ENCODE measurements at regions not wholly inside any gene's neighbourhood (a gene's known extent, or its start where the extent isn't known, plus 50 kb on each side); places are given as distances from the start of the nearest gene placed in this dataset.

DNA sequence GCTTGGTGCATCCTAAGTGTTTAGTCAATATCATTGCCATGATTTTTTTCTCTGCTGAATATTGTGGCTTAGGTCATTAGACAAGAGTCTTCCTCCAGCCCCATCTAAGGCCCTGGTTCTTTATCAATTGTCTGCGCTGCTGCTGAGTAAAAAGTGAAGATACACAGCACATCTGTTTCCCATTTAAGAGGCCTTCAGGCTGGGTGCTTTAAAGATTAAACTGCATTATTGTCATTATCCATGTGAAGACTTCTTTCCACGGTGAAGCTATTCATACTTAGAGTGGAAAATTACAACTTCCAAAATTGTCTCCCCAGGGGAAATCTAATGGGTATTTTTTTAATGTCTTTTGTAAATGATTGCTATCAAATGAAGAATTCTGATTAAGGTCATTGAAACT, 719.8 kb upstream of the LRRC4C start:
- DNase-seq (ENCODE audit: low read depth) = no peak

DNA sequence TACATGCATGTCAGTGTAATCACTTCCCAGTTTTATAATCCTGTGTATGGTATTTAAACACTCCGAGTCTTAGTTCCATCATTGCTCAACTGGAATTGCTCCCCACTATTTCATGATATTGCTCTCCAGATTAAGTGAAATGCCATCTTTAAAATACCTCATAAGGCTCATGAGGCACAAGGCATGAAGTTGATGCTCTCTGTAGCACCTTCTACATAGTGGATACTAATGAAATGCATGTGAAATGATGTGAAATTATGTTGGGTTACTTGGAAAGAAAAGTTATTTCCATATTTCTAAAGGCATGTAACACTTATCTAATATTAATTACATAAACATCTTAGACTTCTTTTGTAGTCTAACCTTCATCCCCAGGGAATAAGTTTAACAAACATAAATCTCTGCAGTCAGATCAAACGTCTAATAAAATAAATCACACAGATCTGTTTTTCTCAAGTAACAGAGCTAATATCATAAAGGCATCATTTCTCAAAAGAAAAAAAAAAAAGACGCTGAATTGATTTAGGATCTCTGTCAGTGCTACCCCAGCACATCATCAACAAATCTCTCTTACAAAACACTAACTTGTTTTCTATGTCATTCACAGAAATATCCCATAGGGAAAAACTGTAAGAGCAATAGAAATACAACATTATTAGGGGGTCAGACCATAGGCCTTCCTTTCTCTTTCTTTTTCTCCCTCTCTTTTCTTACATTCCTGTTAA, 736.0 kb upstream of the LRRC4C start:
- DNase-seq (ENCODE audit: low read depth) = no peak

DNA sequence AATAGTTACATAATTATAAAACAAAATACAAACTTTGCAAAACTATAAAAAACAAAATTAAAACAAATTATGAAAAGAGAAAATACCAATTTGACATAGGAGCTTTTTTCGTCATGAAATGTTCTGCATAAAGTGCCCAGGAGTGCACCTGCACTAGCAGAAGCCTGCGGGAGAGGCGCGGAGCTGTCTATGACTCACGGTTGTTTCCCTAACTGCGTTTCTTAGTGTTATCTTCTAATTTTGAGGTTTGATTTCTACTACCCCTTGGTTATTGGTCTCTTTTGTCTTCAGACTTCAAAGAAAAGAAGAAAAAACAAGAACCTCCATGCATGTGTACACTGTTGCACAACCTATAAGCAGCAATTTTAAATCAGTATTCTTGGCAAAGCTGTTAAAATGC, 740.9 kb upstream of the LRRC4C start:
- no peak for DNase-seq (ENCODE audit: low read depth)

DNA sequence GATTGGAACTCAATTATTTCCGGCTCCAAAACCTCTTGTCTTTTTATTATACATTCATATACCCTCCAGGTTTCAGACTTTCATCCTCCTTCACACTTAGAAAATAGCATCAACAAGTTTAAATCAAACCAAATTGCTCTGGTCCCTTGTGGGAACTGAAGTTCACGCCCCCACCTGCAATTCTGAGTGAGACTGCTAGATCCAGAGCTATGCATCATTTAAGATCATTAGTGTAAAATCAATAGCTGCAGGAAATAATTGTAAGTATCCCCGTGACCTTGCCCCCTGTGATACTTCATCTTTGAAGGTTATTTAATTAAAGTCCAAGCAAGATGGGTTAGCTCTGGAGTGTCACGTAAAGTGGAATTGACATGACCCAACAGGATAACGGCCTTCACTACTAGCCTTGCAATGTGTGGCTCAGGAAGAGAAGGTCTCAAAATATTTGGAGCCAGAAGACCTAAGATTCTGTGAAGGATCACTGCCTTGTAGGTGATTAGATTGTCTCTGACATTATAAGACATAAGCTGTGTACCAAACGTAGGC, 742.2 kb upstream of the LRRC4C start:
- no peak for DNase-seq (ENCODE audit: low read depth)

DNA sequence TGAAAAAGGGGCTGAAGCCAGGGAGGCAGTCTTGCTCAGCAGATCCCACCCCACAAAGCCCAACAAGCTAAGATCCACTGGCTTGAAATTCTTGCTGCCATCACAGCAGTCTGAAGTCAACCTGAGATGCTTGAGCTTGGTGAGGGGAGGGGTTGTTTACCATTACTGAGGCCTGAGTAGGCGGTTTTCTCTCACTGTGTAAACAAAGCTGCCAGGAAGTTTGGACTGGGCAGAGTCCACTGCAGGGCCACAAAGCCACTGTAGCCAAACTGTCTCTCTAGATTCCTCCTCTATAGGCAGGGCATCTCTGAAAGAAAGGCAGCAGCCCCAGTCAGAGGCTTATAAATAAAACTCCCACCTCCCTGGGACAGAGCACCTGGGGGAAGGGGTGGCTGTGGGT, 746.1 kb upstream of the LRRC4C start:
- DNase-seq (ENCODE audit: low read depth) = no peak

DNA sequence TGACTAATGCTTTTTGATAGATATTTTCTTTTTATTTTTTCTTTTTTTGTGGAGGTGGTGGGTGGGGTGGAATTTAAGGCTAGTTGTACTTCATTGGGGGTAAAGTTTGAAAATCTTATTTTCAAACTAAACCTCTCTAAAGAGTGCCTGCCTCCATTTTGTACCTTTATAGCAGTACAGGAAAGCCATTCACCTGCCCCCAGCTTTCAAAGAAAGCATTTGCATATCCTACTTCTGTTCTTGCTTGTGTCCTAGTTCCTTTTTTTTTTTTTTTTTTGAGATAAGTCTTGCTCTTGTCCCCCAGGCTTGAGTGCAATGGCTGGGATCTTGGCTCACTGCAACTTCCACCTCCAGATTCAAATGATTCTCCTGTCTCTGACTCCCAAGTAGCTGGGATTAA, 766.2 kb upstream of the LRRC4C start:
- no peak for DNase-seq (ENCODE audit: low read depth)

DNA sequence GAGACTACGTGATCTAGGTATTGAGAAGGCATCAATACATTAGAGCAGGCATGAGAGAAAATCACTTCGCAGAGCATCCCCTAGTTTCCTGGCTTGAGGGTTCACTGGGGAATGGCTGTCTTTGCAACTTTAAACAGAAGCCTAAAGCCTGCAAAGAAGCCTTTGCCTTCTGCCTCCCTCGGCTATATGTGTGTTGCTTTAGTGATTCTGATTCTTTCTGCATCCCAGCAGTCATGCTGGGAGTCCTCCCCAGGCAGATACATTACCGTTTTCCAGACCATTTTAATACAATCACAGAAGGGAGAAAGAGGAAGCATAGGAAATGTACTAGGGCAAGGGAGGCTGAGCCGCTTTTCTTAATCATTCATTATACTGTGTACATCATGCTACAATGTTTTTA, 773.2 kb upstream of the LRRC4C start:
- no peak for DNase-seq (ENCODE audit: low read depth)

DNA sequence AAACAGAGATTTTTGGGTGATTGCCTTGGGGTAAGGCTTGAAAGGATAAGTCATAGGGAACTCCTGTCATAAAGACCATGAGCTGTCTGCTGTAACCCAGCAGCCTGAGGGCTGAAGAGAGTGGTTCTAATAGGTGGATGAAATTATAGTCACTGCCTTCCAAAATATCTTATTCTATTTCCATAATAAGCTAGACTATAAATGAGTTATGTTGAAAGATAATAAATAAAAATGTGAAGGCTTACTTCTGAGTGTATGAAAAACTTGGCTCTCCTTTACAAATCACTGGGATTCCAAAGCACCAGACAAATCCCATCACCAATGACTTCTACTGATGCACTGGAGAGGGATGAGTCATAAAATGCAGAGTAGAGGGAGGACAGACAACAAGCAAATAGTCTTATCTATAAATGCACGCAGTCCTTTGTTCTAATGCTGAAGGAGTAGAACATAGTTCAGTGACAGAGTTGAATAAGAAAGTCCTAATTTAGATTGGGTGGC, 775.0 kb upstream of the LRRC4C start:
- DNase-seq (ENCODE audit: low read depth) = no peak

DNA sequence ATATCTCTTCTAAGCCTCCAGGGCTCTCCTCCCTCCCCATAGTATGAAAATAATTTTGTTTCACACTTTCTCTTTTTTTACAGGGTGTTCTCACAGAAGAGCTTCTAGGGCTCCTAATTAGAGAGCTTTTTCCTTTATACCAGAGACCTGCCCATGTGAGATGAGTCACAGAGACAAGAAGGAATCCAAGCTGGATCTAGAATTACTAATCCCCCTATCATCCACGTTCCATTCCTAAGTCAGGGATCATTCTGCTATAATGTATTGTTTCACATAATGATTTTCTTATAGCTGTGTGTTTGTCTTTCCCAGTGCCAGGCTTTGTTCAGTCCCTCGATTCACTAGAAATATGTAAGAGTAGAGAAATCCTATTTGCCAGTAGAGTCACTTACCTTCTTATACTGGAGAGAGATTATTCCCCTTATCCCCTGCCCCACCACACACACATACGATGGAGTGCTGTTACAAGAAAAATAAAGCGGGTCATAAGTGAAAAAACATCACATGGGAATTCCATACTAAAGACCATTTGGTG, 778.3 kb upstream of the LRRC4C start:
- DNase-seq (ENCODE audit: low read depth) = no peak

DNA sequence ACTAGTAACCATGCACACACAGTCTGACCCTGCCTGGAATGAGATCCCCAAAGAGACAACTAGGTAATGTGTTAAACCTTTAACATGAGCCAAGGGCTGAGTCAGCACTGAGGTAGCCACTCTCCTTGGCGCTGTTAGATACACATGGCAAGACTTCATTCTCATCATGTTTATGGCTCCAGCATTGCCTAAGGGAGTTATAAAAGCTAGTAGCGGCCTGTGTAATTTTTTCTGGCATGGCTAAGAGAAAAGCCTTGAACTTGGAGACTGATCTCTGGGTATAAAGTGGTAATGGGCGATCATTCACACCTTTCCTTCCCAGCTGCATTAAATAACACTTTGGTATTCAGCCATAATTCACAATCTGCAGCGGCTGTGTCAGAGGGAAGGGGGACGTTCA, 779.7 kb upstream of the LRRC4C start:
- peak; percentile 18 for DNase-seq (ENCODE audit: low read depth)

DNA sequence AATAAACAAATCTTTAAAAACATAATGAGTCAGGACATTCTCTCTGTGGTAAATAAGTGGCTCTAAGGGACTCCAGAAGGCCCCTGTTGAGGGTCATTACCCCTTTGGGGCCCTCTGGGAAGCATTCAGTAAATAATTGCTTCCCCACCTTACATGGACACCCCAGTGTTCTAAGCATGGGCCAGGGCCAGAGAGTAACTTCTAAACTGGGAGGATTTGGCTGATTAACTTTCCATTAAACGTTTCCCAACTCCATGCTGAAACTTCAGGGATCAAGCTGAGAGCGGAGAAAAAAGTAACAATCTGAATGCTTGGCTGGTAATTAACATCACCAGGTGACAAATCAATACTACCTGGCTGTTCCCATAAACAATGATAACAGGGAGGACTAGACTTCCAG, 783.9 kb upstream of the LRRC4C start:
- no peak for DNase-seq (ENCODE audit: low read depth)

DNA sequence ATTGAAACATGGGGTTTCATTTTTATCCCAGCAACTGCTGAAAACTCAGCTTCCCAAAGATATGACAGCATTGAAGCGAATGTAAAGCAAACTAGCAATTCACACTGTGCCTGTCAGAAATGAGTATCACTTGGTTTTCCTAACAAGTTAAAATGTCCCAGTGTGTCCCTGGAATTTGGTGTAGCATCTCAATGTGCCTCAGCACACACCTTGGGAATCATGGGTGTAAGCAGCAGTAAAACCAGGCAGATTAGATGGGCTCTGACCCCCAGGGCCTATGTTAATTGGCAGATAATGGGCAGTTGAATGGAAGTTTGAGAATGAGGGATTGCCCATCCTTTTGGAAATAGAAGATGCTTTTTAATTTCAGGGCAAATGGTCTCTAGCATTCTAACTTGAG, 784.9 kb upstream of the LRRC4C start:
- no peak for DNase-seq (ENCODE audit: low read depth)

DNA sequence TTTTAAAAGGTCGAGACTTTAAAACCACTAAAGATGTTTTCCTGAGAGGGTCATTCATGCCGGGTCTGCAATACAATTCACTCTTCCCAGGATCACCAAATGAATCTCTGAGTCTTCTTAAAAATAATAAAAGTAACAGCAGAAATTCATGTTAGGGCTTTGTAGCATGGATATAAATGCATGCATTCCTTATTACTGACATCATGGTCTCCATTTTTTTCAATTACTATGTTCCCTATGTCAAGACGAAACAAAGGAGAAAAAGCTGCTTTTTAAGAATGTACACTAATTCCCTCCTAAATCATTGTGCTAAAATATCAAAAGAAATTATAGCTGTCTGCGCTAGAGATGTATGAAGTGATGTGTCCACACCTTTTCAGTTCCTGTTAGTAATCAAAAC, 789.9 kb upstream of the LRRC4C start:
- DNase-seq (ENCODE audit: low read depth) = no peak

DNA sequence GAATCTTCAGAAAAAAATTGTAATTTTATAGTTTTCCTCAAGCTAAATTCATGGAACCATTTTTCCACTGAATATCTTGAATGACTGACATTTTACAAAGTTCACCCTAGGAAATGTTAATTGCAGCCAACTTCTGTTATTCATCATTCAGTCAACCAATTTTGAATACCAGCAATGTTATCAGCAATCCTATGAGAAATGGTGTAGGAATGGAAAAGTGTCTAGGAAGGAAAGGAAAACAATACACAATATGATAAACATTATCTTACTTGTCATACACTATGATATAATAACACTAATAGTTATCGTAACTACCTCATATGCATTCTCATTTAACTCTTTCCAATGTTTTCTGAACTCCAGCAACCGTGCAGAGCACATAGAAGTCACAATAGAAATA, 790.5 kb upstream of the LRRC4C start:
- DNase-seq (ENCODE audit: low read depth) = no peak

DNA sequence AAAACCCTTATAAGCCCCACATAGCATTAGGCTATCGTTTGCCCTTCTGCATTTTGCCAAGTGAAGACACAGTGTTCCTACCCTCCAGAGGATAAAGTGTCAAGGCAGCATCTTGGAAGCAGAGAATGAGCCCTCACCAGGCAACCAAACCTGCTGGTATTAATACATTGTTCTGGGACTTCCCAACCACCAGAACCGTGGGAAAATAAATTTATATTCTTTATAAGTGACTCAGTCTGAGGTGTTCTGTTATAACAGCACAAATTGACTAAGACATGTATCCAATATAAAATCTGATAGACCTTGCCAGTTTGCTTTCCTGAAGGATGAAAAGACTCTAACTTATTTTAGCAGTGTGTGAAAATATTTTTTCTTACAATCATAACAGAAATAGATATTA, 792.5 kb upstream of the LRRC4C start:
- no peak for DNase-seq (ENCODE audit: low read depth)

DNA sequence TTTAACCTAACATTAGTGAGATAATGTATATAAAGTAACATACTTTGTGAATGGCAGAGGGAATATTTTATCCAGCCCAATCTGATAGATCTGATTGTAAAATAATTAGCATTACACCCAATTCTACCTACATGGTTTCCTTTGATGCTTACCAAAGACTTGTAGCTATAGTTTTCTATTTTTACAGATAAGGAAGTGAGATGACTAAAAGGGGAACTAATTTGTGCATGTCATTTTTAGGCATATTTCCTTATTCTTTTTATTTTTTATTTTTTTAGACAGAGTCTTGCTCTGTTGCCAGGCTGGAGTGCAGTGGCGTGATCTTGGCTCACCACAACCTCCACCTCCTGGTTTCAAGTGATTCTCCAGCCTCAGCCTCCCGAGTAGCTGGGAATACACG, 793.7 kb upstream of the LRRC4C start:
- DNase-seq (ENCODE audit: low read depth) = no peak

DNA sequence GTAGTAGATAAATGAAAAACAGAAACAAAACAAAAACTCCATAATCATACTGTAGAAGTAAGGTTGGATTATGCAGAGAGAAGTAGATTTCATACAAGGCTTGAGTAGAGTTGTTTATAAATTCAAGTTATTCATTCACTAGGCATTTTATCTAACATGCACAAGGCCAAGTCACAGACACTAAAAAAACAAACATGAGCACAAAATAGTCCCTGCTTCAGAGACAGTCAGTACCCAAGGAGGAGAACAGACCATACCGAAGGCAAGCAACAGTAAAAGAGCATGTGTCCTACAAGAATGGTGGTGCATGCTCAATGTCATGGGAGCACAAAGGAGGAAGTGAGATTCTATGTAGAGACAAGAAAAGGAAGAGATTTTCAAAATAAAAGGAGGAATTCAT, 796.5 kb upstream of the LRRC4C start:
- no peak for DNase-seq (ENCODE audit: low read depth)

DNA sequence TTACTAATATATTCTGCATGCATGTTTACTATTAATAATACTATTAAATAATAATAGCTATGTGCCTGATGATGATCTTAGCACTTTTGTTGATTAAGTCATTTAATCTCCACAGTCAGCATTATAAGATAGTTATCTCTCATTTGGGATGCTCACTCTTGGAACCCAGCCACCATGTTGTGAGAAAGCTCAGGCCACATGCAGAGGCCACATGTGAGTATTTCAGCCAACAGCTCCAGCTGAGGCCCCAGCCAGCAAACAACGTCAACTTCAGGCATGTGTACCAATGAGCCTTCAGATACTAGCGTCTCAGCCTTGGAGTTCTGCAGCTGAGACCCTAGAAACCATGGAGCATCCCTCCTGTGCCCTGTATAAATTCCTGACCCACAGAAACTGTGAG, 798.1 kb upstream of the LRRC4C start:
- DNase-seq (ENCODE audit: low read depth) = no peak

DNA sequence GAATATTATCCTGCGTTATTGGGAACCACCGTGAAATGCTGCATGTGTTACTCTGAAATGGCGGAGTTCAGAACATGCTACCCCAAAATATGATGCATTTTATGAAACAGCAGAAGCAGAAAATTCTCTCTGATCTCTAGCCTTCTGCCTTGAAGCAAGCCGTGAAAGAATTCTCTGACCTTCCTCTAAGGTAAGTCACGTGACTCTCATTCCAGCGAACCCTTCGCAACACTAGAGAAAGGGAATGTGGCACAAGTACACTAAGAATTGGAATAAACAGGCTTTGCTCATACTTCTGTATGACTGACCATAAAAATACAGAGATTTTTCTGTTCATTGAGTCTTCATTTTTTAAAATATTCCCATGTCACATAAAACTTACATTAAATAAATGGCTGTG, 805.6 kb upstream of the LRRC4C start:
- no peak for DNase-seq (ENCODE audit: low read depth)

DNA sequence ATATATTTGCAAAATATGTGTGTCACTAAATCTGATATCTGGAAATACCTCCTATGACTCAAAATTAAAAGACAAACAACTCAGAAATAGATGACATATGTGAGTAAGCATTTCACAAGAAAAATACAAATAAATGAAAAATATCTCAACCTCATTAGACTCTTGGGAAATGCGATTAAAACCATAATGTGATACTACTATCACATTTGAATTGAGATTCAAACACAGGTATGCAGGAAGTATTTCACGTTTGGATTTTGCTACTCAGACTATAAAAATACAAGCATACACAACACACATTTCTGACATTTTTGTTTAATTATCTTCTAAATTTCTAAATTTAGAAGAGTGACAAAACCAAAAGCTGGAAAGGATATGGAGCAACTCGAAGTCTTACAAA, 811.9 kb upstream of the LRRC4C start:
- DNase-seq (ENCODE audit: low read depth) = no peak

DNA sequence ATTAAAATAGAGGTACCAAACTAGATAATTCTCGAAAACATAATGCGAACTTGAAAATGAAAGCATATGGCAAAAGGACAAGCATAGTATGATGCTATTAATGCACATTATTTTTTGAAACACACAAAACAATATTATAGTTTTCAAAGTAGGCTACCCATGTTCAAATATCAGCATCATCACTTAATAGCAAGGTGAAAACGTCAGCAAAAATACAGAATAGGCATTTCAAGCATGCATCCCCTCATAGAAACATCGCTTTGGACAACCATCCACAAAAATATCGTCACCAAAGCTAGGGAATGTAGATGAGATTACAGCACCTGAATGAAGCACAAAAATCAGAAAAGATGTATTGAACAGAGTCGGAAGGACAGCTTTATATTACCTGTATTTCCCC, 814.5 kb upstream of the LRRC4C start:
- no peak for DNase-seq (ENCODE audit: low read depth)

DNA sequence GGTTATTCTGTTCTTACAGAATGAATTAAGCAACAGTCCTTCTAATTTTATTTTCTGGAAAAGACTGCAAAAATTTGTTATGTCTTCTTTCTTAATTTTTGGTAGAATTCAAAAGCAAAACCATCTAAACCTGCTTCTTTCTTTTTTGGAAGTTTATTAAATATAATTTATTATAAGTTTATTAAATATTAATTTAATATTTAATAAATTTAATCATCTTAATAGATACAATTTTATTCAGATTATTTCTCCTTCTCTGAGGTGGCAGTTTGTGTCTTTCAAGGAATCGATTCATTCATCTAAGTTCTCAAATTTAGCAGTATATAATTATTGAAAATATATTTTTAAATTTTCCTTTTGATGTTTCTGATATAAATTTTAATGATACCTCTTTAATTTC, 837.5 kb upstream of the LRRC4C start:
- no peak for DNase-seq (ENCODE audit: low read depth)

DNA sequence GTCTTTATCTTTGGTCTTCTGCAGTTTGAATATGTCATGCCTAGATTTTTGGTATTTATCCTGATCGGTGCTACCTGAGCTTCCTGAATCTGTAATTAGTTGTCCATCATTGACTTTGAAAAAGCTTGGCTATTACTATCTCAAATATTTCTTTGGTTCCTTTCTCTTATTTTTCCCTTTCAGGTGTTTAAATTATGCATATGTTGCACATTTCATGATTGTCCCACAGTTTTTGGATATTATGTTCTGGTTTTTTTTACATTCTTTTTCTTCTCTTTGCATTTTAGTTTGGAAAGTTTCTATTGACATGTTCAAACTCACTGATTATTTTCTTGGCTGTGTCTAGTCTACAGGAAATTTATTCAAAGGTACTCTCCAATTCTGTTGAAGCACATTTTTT, 840.3 kb upstream of the LRRC4C start:
- DNase-seq (ENCODE audit: low read depth) = no peak

DNA sequence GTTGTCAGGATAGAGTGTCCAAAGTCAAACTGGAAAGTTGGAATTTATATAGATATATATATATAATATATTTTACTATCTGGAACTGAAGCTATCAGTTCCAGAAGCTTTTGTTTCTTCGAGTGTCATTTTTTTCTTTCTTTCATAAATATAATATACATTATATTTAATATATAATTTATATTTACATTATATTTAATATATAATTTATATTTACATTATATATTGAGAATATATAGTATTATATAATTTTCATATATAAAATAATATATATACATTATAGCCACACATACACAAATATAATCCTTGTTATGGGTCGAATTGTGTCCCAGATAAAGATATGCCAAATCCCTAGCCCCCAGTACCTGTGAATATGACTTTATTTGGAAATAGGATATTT, 842.3 kb upstream of the LRRC4C start:
- no peak for DNase-seq (ENCODE audit: low read depth)
